ENCODE measurements at regions not wholly inside any gene's neighbourhood (a gene's known extent, or its start where the extent isn't known, plus 50 kb on each side); places are given as distances from the start of the nearest gene placed in this dataset.
"Not testable (repeated sequence)": the region's sequence is repeated elsewhere in the genome, so short reads cannot be mapped to it uniquely, and the experiment has no call there.

DNA sequence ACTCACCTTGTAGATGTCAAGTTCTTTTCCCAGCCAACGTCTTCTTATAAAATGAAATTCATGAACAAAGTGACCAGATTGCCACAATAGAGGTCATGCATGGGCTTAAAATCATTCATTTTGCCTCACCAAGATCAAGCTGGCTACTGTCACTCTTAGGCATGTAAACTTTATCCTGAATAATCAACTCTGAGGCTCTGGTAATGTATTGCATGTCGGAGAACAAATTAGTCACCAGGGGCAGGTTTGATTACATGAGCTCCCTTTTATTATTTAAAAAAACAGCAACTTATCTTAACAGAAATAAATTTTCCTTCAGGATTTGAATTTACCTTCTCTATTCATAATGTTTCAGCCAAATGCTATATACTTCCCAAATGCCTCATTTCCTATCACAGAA is 112.9 kb upstream of the SP4 start:
- DNase-seq (ENCODE audit: low read depth, low spot score): no peak

GRCh38 chr7:21317966-21318915 is 109.6 kb upstream of the SP4 start:
- DNase-seq (ENCODE audit: low read depth, low spot score): no peak

- DNase-seq (ENCODE audit: low read depth, low spot score): no peak
Measured at GRCh38 chr7:21318916-21319270, 109.0 kb upstream of the SP4 start.

DNA sequence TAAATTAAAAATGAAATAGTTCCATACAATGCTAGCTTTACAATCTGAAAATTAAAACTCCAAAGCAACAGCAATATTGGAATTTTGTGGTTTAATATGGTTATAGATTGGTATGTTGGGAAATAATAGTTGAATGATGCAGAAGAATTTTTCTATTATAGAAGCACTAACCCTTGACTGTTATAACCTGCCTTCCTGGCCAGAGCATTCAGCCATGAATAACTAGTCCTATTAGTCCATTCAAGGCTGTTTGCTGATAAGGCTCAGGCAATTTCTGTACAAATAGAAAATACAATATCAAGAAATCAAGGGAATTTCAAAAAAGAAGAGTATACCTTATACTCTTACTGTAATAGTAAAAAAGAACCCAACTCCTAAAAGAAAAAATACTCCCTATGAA is 101.6 kb upstream of the SP4 start:
- DNase-seq (ENCODE audit: low read depth, low spot score): no peak

- no peak for DNase-seq (ENCODE audit: low read depth, low spot score)
Measured at GRCh38 chr7:21326921-21327320, 101.0 kb upstream of the SP4 start.

DNA sequence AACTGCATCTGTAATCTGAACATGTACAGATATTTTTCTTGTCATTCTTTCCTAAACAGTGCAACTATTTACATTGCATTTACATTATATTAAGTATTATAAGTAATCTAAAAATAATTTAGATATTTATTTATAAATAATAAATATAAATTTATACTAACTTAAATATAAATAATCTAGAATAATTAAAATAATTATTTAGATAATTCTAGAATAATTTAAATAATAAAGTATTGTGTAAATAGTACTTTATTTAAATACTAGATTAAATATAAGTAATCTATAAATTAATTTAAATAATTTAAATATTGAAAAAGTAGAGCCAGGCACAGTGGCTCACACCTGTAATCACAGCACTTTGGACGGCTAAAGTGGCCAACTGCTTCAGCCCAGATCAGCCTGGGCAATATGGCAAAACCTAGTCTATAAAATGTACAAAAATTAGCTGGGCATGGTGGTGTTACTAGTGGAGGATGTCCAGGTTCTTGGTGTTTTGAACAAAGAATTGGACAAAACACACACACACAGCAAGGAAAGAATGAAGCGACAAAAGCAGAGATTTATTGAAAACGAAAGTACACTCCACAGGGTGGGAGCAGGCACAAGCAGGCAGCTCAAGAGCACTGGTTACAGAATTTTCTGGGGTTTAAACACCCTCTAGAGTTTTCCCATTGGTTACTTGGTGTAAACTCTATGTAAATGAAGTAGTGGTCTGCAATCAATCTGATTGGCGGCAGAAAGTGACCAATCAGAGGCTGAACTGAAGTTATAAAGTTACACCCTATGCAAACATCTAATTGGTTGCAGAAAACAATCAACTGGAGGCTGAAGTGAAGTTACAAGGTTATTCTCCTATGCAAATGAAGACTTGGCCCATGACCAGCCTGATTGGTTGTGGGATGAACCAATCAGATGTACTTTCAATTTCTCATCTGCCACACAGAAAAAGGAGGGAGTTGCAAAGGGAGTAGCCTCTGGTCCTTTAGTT is 100.2 kb upstream of the SP4 start:
- no peak for DNase-seq (ENCODE audit: low read depth, low spot score)

- no peak for DNase-seq (ENCODE audit: low read depth, low spot score)
Measured at GRCh38 chr7:21330462-21331178, 97.3 kb upstream of the SP4 start.

DNA sequence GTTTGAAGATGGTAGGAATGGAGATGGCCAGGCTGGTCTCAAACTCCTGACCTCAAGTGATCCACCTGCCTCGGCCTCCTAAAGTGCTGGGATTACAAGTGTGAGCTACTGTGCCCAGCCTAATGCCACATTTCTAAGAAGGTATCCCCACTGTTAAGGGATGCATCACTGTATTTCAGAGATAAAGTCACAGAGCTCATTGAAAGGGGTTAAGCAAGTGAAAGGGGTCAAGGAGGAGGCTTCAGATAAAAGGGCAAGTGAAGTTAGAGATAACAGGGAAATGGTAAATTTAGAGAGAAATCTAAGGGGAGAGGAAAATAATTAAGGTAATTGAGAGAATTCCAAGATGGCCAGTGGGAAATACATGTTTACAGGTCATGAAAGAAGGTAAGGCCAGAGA is 93.0 kb upstream of the SP4 start:
- no peak for DNase-seq (ENCODE audit: low read depth, low spot score)

GRCh38 chr7:21336743-21337142 is 91.1 kb upstream of the SP4 start:
- no peak for DNase-seq (ENCODE audit: low read depth, low spot score)

- no peak for DNase-seq (ENCODE audit: low read depth, low spot score)
Measured at GRCh38 chr7:21338728-21339164, 89.1 kb upstream of the SP4 start.

GRCh38 chr7:21344900-21345299 is 83.0 kb upstream of the SP4 start:
- DNase-seq (ENCODE audit: low read depth, low spot score): not testable (repeated sequence)

DNA sequence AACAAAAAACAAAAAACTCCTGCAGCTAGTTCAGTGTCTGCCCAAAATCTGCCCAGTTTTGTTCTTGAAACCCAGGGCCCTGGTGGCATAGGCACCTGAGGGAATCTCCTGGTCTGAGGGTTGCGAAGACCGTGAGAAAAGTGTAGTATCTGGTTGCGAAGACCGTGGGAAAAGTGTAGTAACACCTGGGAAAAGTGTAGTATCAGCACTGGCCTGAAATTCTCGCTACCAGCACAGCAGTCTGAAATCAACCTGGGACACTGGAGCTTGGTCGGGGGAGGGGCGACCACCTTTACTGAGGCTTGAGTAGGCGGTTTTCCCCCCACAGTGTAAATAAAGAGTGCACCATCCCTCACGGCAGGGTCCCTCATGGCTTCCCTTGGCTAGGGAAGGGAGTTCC is 82.5 kb upstream of the SP4 start:
- DNase-seq (ENCODE audit: low read depth, low spot score): no peak

- DNase-seq (ENCODE audit: low read depth, low spot score): no peak
Measured at GRCh38 chr7:21346297-21346696, 81.6 kb upstream of the SP4 start.

GRCh38 chr7:21352540-21353387 is 75.1 kb upstream of the SP4 start:
- no peak for DNase-seq (ENCODE audit: low read depth, low spot score)

DNA sequence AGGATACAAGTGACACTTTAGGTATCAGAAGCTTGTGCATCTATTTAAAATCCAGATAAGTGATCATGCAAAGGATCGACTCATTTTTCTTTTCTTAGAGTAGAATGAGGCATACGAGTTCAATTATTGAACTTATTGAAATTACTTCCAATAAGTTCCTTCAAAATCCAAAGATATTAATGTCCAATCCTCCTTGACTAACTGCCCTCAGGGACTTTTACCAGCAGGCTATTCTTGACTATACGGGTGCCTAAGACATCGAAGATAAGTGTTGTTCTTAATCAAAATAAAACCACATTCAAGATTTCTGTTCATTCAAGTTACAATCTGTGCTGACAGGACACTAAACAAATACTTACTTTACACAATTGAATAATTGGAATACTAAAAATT is 74.5 kb upstream of the SP4 start:
- no peak for DNase-seq (ENCODE audit: low read depth, low spot score)

DNA sequence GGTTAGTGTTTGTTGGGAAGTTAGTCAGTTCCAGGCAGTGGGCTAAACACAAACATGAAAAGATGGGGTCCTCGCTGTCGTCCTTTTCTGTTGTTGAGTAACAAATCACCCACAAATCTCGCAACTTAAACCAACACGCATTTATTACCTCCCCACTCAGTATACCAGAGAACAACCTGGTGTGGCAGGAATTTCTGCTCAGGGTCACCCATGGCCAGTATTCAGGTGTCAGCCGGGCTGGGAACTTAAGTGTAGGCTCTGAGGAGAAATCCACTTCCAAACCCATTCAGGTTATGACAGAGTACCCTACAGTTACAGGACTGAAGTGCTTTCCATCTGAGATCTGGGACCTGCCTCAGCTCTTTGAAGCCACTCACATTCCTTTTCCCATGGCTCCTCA is 73.6 kb upstream of the SP4 start:
- DNase-seq (ENCODE audit: low read depth, low spot score): no peak

- no peak for DNase-seq (ENCODE audit: low read depth, low spot score)
Measured at GRCh38 chr7:21355406-21355874, 72.4 kb upstream of the SP4 start.

GRCh38 chr7:21356616-21357015 is 71.3 kb upstream of the SP4 start:
- no peak for DNase-seq (ENCODE audit: low read depth, low spot score)

DNA sequence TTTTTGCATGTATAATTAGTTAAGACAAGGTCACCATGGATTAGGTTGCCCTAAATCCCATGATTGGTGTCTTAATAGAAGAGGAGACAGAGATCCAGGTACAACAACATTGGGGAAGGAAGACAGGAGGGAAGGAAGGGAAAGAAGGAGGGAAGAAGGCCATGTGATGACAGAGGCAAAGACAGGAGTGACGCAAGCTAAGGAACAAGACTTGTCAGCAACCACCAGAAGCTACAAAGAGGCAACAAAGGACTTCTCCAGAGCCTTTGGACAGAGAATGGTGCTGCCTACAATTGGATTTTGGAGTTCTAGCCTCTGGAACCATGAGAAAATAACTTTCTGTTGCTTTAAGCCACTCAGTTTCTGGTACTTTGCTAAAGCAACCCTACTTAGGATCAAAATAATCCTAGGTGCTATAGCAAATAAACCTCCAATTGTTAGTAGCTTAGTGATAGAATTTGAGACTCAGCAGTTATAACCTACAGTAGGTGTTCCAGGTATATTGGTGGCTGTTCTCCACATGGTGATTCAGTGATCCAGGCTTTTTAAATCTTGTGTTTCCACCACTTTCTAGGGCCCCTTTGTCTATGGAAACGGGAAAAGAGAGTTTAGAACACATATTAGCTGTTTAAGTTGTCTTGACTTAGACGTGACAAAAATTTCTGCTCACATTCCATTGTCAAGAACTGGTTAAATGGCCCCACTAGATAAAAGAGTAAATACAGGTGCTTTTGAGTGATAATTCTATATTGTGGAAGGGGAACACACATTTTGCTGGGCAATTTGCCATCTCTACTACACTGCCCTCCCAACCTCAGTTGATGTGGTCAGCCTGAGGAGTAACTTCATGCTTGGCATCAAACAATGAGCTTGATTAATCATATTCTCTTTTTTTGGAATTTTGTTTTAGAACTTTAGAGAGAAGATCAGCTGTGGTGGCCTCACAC is 70.5 kb upstream of the SP4 start:
- no peak for DNase-seq (ENCODE audit: low read depth, low spot score)

- no peak for DNase-seq (ENCODE audit: low read depth, low spot score)
Measured at GRCh38 chr7:21358648-21359047, 69.2 kb upstream of the SP4 start.
